H9 (cell line): ENCODE measurements at regions not wholly inside any gene's neighbourhood (a gene's known extent, or its start where the extent isn't known, plus 50 kb on each side); places are given as distances from the start of the nearest gene placed in this dataset.

Experiments
- DNase-seq: peaks from one replicate; pipeline ENCODE4 v3.0.0-alpha.2; 2017
- H2AFZ ChIP-seq: one replicate; pipeline ENCODE4 v1.6.1; 2013; ENCODE audit warnings: mild to moderate bottlenecking, low read length, control low read depth, moderate library complexity
- H2AK5ac ChIP-seq: 2 replicates; pipeline ENCODE4 v1.6.1; 2013; ENCODE audit warnings: low read length, control low read depth, mixed read lengths; ENCODE audit not compliant: insufficient read length
- H2BK120ac ChIP-seq: one replicate; pipeline ENCODE4 v1.6.1; 2013; ENCODE audit warnings: low read depth, mild to moderate bottlenecking, low read length, control low read depth, inconsistent platforms; ENCODE audit not compliant: poor library complexity, severe bottlenecking
- H2BK12ac ChIP-seq: 2 replicates; pipeline ENCODE4 v1.6.1; 2013; ENCODE audit warnings: low read length, control low read depth, mixed read lengths, low read depth; ENCODE audit not compliant: insufficient read length
- H2BK15ac ChIP-seq: 2 replicates; pipeline ENCODE4 v1.6.1; 2013; ENCODE audit warnings: low read depth, low read length, control low read depth
- H2BK20ac ChIP-seq: one replicate; pipeline ENCODE4 v1.6.1; 2013; ENCODE audit warnings: low read depth, mild to moderate bottlenecking, low read length, control low read depth, inconsistent platforms; ENCODE audit not compliant: poor library complexity, severe bottlenecking
- H2BK5ac ChIP-seq: 2 replicates; pipeline ENCODE4 v1.6.1; 2013; ENCODE audit warnings: low read length, control low read depth, mixed read lengths; ENCODE audit not compliant: insufficient read length
- H3K14ac ChIP-seq: 2 replicates; pipeline ENCODE4 v1.6.1; 2013; ENCODE audit warnings: low read length, control low read depth; ENCODE audit not compliant: insufficient read depth
- H3K18ac ChIP-seq: 2 replicates; pipeline ENCODE4 v1.6.1; 2013; ENCODE audit warnings: low read depth, mild to moderate bottlenecking, mixed read lengths, low read length, control low read depth; ENCODE audit not compliant: insufficient read length
- H3K23ac ChIP-seq: 2 replicates; pipeline ENCODE4 v1.6.1; 2013; ENCODE audit warnings: low read length, control low read depth, mixed read lengths, low read depth; ENCODE audit not compliant: insufficient read length
- H3K23me2 ChIP-seq: 2 replicates; pipeline ENCODE4 v1.6.1; 2013; ENCODE audit warnings: low read depth, mild to moderate bottlenecking, mixed read lengths, low read length, control low read depth; ENCODE audit not compliant: insufficient read length, poor library complexity, severe bottlenecking
- H3K27ac ChIP-seq: 2 replicates; pipeline ENCODE4 v1.5.1; 2013; ENCODE audit warnings: low read length, control low read depth, mixed read lengths, low read depth; ENCODE audit not compliant: insufficient read length
- H3K27me3 ChIP-seq: 2 replicates; pipeline ENCODE4 v1.6.1; 2013; ENCODE audit warnings: low read length, control low read depth, inconsistent platforms; ENCODE audit not compliant: insufficient read depth
- H3K4ac ChIP-seq: 2 replicates; pipeline ENCODE4 v1.6.1; 2013; ENCODE audit warnings: low read depth, mild to moderate bottlenecking, control low read depth, inconsistent platforms, low read length, moderate library complexity
- H3K4me1 ChIP-seq: 2 replicates; pipeline ENCODE4 v1.6.1; 2013; ENCODE audit warnings: low read length, control low read depth, inconsistent platforms; ENCODE audit not compliant: insufficient read depth
- H3K4me2 ChIP-seq: 2 replicates; pipeline ENCODE4 v1.6.1; 2013; ENCODE audit warnings: low read length, control low read depth, mixed read lengths; ENCODE audit not compliant: insufficient read length, insufficient read depth
- H3K56ac ChIP-seq: 2 replicates; pipeline ENCODE4 v1.6.1; 2013; ENCODE audit warnings: low read depth, mild to moderate bottlenecking, mixed read lengths, low read length, control low read depth; ENCODE audit not compliant: insufficient read length
- H3K79me1 ChIP-seq: 2 replicates; pipeline ENCODE4 v1.6.1; 2013; ENCODE audit warnings: low read depth, mild to moderate bottlenecking, moderate library complexity, low read length, control low read depth, inconsistent platforms; ENCODE audit not compliant: insufficient read depth, poor library complexity, severe bottlenecking
- H3K79me2 ChIP-seq: 2 replicates; pipeline ENCODE4 v1.6.1; 2013; ENCODE audit warnings: low read length, control low read depth, inconsistent platforms; ENCODE audit not compliant: insufficient read depth
- H3K9ac ChIP-seq: 2 replicates; pipeline ENCODE4 v1.6.1; 2013; ENCODE audit warnings: low read length, control low read depth, mixed read lengths; ENCODE audit not compliant: insufficient read length; ENCODE audit errors: extremely low read depth
- H3K9me3 ChIP-seq: one replicate; pipeline ENCODE4 v1.6.1; 2013; ENCODE audit warnings: low read depth, low read length, inconsistent platforms; ENCODE audit not compliant: control insufficient read depth
- H3T11ph ChIP-seq: one replicate; pipeline ENCODE4 v1.6.1; 2013; ENCODE audit warnings: mild to moderate bottlenecking, low read length, control low read depth, inconsistent platforms
- H4K20me1 ChIP-seq: one replicate; pipeline ENCODE4 v1.6.1; 2013; ENCODE audit not compliant: control insufficient read depth, insufficient read length, insufficient read depth
- H4K5ac ChIP-seq: 2 replicates; pipeline ENCODE4 v1.6.1; 2013; ENCODE audit warnings: low read depth, mild to moderate bottlenecking, mixed read lengths, low read length, control low read depth; ENCODE audit not compliant: insufficient read length
- H4K8ac ChIP-seq: replicated peaks from 2 replicates; pipeline ENCODE4 v1.6.1; 2013; ENCODE audit warnings: low read length, control low read depth, mixed read lengths, low read depth; ENCODE audit not compliant: insufficient read length
- H4K91ac ChIP-seq: 2 replicates; pipeline ENCODE4 v1.6.1; 2013; ENCODE audit warnings: low read depth, mild to moderate bottlenecking, moderate library complexity, mixed read lengths, low read length, control low read depth; ENCODE audit not compliant: insufficient read length
- H3K27ac Mint-ChIP-seq, 3 experiments: 2 replicates in 2 of 3; 3 replicates in 1 of 3; pipeline ENCODE4 v1.8.0; 2020 to 2021; ENCODE audit warnings: mixed read lengths in 3 of 3, mild to moderate bottlenecking in 1 of 3, moderate library complexity in 1 of 3
- H3K27me3 Mint-ChIP-seq: 2 replicates; pipeline ENCODE4 v1.8.0; 2021; ENCODE audit warnings: low read depth, mild to moderate bottlenecking, moderate library complexity, mixed read lengths
- H3K36me3 Mint-ChIP-seq, 3 experiments: 2 replicates in 2 of 3; 3 replicates in 1 of 3; pipeline ENCODE4 v1.8.0; 2020 to 2021; ENCODE audit warnings: low read depth in 3 of 3, mixed read lengths in 3 of 3; ENCODE audit not compliant: insufficient read depth in 1 of 3
- H3K4me1 Mint-ChIP-seq, 2 experiments: 2 replicates each; pipeline ENCODE4 v1.8.0; 2020; ENCODE audit warnings: mixed read lengths in 2 of 2
- H3K4me3 Mint-ChIP-seq, 2 experiments: 2 replicates in 1 of 2; 3 replicates in 1 of 2; pipeline ENCODE4 v1.8.0; 2020 to 2021; ENCODE audit warnings: mild to moderate bottlenecking in 2 of 2, mixed read lengths in 2 of 2, moderate library complexity in 1 of 2
- H3K9me3 Mint-ChIP-seq, 2 experiments: 2 replicates in 1 of 2; 3 replicates in 1 of 2; pipeline ENCODE4 v1.8.0; 2020; ENCODE audit warnings: mild to moderate bottlenecking in 2 of 2, mixed read lengths in 2 of 2, moderate library complexity in 1 of 2
- WGBS: extraction: QIAGEN DNeasy Blood & Tissue Kit; methylation state at CpG from one replicate; pipeline ENCODE4 v1.1.7; 2013; ENCODE audit warnings: missing lambda C conversion rate, low lambda C conversion rate, mixed read lengths; ENCODE audit not compliant: insufficient read length; ENCODE audit errors: extremely low coverage; 5-methylcytosine and 5-hydroxymethylcytosine counted together
- TF ChIP-seq, protein P1 (sequence below): fragments of 200-600 bp; sonication (generic); conservative IDR thresholded peaks from 3 replicates; pipeline ENCODE4 v1.8.0; 2021; ENCODE audit warnings: antibody characterized with exemption, mild to moderate bottlenecking

DNA sequence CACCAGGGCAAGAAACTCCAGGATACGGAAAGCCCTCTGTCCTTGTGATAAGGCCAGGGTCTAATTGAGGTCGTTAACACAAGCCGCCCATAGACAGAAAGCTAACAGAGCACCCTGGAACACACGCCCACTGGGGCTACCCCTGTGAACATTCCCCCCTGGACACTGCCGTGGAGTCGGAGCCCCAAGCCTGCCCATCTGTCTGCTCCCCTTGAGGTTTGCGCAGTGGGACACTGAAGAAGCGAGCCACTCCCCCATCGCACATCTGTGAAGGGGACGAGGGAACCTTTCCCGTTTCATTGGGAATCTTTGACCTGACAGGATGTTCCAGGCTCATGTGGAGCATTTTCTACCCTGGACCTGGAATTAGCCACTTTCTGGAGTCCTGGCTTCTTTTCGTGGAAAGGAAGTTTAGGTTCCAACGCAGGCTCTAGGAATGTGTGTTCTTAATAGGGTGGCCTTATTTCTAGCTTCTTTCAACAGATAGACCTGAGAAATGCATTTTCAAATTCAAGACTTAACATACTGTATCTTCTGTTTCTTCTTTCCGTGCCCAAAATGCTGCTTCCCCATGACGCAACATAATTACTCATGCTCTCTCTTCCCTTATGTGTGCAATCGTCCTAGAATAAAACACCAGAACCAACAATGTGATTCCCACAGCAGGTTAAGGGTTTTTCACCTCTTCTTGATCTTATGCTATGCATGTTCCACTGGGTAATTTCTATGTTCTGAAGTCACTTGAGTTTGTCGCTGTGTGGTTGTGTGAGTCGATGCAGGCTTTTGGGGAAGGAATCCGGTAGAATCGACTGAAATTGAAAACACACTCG, 161.1 kb downstream of the ERMARD start:
- DNase-seq = no peak
- Histone ChIP-seq H2BK12ac (no peak overlapping the region), H4K8ac (no peak overlapping the region), H3T11ph (no peak overlapping the region), H4K5ac (no peak overlapping the region), H3K79me2 (no peaks in the 10 kb centered on the region), H2BK15ac (no peak overlapping the region), H3K23ac (no peak overlapping the region), H3K56ac (no peak overlapping the region), H3K18ac (no peak overlapping the region), H4K91ac (no peak overlapping the region), H3K23me2 (no peaks in the 10 kb centered on the region), H3K4me1 (no peaks in the 10 kb centered on the region), H2AK5ac (no peak overlapping the region), H2BK20ac (no peak overlapping the region), H2BK5ac (no peak overlapping the region), H3K9me3 (no peaks in the 10 kb centered on the region), H3K4ac (no peak overlapping the region), H3K27ac (no peak overlapping the region), H3K14ac (no peak overlapping the region; the same call in 1 of the 2 replicates), H2BK120ac (no peak overlapping the region), H3K79me1 (no peaks in the 10 kb centered on the region), H3K9ac (no peak overlapping the region), H3K4me2 (no peak overlapping the region), H2AFZ (no peak overlapping the region), H3K27me3 (no peaks in the 10 kb centered on the region), H4K20me1 (no peaks in the 10 kb centered on the region)
- no peak overlapping the region for H3K27ac Mint-ChIP-seq
- no peak overlapping the region for H3K4me3 Mint-ChIP-seq
- TF ChIP-seq, protein P1, sequence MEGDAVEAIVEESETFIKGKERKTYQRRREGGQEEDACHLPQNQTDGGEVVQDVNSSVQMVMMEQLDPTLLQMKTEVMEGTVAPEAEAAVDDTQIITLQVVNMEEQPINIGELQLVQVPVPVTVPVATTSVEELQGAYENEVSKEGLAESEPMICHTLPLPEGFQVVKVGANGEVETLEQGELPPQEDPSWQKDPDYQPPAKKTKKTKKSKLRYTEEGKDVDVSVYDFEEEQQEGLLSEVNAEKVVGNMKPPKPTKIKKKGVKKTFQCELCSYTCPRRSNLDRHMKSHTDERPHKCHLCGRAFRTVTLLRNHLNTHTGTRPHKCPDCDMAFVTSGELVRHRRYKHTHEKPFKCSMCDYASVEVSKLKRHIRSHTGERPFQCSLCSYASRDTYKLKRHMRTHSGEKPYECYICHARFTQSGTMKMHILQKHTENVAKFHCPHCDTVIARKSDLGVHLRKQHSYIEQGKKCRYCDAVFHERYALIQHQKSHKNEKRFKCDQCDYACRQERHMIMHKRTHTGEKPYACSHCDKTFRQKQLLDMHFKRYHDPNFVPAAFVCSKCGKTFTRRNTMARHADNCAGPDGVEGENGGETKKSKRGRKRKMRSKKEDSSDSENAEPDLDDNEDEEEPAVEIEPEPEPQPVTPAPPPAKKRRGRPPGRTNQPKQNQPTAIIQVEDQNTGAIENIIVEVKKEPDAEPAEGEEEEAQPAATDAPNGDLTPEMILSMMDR = no peak
- peaks cover 3 to 5% of the 10 kb centered on the region in 2 experiments for H3K4me1 Mint-ChIP-seq
- H3K9me3 Mint-ChIP-seq = no peaks in the 10 kb centered on the region; a peak in 1 of 5 replicates
- no peaks in the 10 kb centered on the region for H3K36me3 Mint-ChIP-seq
- no CpG with 5 or more reads among the region's 21 CpGs for WGBS
- H3K27me3 Mint-ChIP-seq = no peaks in the 10 kb centered on the region; the same call in none of the 2 replicates
